Astrocyte (in vitro differentiated cells and primary cell): ENCODE measurements at regions not wholly inside any gene's neighbourhood (a gene's known extent, or its start where the extent isn't known, plus 50 kb on each side); places are given as distances from the start of the nearest gene placed in this dataset.

Experiments
- DNase-seq: peaks from one replicate; pipeline ENCODE4 v3.0.0-alpha.2; 2010; ENCODE audit warnings: low read depth
- FAIRE-seq: peaks from 2 replicates; lab custom pipeline; 2011; peaks lifted over from hg19 to GRCh38; lab: Jason Lieb, UNC
- H2AFZ ChIP-seq: 2 replicates; pipeline ENCODE4 v1.6.0; 2012; ENCODE audit warnings: low read depth, low read length, inconsistent platforms
- H3K27ac ChIP-seq: 2 replicates; pipeline ENCODE4 v1.5.1; 2011; ENCODE audit warnings: low read depth, low read length, inconsistent platforms
- H3K27me3 ChIP-seq: 2 replicates; pipeline ENCODE4 v1.6.0; 2011; ENCODE audit warnings: low read length, inconsistent platforms; ENCODE audit not compliant: insufficient read depth
- H3K36me3 ChIP-seq: 2 replicates; pipeline ENCODE4 v1.5.1; 2011; ENCODE audit warnings: low read length, inconsistent platforms; ENCODE audit not compliant: insufficient read depth
- H3K4me1 ChIP-seq: 2 replicates; pipeline ENCODE4 v1.5.1; 2011; ENCODE audit warnings: low read length, inconsistent platforms; ENCODE audit not compliant: insufficient read depth
- H3K4me2 ChIP-seq: 2 replicates; pipeline ENCODE4 v1.6.0; 2012; ENCODE audit warnings: low read length, inconsistent platforms
- H3K4me3 ChIP-seq: 2 replicates; pipeline ENCODE4 v1.5.1; 2011; ENCODE audit warnings: low read depth, mild to moderate bottlenecking, low read length, inconsistent platforms; ENCODE audit not compliant: insufficient read depth
- H3K79me2 ChIP-seq: 2 replicates; pipeline ENCODE4 v1.6.0; 2012; ENCODE audit warnings: mild to moderate bottlenecking, low read length, inconsistent platforms; ENCODE audit not compliant: insufficient read depth
- H3K9ac ChIP-seq: 2 replicates; pipeline ENCODE4 v1.6.0; 2012; ENCODE audit warnings: mild to moderate bottlenecking, low read length, inconsistent platforms
- H3K9me3 ChIP-seq: 2 replicates; pipeline ENCODE4 v1.5.1; 2012; ENCODE audit warnings: low read depth, mild to moderate bottlenecking, low read length, inconsistent platforms; ENCODE audit not compliant: insufficient read depth
- H4K20me1 ChIP-seq: 2 replicates; pipeline ENCODE4 v1.6.0; 2012; ENCODE audit warnings: low read length, inconsistent platforms; ENCODE audit not compliant: insufficient read depth
- H3K27ac Mint-ChIP-seq: one replicate; pipeline ENCODE4 v1.8.0; 2021; ENCODE audit warnings: mild to moderate bottlenecking, mixed read lengths; ENCODE audit not compliant: unreplicated experiment
- H3K27me3 Mint-ChIP-seq: one replicate; pipeline ENCODE4 v1.8.0; 2021; ENCODE audit warnings: low read depth, mixed read lengths; ENCODE audit not compliant: unreplicated experiment
- H3K36me3 Mint-ChIP-seq: one replicate; pipeline ENCODE4 v1.8.0; 2021; ENCODE audit warnings: low read depth, mixed read lengths; ENCODE audit not compliant: unreplicated experiment
- H3K4me1 Mint-ChIP-seq: one replicate; pipeline ENCODE4 v1.8.0; 2021; ENCODE audit warnings: low read depth, mixed read lengths; ENCODE audit not compliant: unreplicated experiment
- H3K4me3 Mint-ChIP-seq: one replicate; pipeline ENCODE4 v1.8.0; 2021; ENCODE audit warnings: mild to moderate bottlenecking, moderate library complexity, mixed read lengths; ENCODE audit not compliant: unreplicated experiment
- H3K9me3 Mint-ChIP-seq: one replicate; pipeline ENCODE4 v1.8.0; 2021; ENCODE audit warnings: mild to moderate bottlenecking, mixed read lengths; ENCODE audit not compliant: unreplicated experiment
- CTCF ChIP-seq: IDR thresholded peaks from 2 replicates; pipeline ENCODE4 v1.5.1; 2011; ENCODE audit warnings: low read depth, mild to moderate bottlenecking, inconsistent platforms, low read length, moderate library complexity; ENCODE audit not compliant: insufficient read depth
- EZH2 ChIP-seq: IDR thresholded peaks from 2 replicates; pipeline ENCODE4 v1.6.1; 2012; ENCODE audit warnings: mild to moderate bottlenecking, low read length, inconsistent platforms; ENCODE audit not compliant: insufficient read depth

GRCh38 chr6:134658596-134658995 lies 291.3 kb downstream of the ALDH8A1 start:
- no peak overlapping the region for H3K27ac ChIP-seq
- Mint-ChIP-seq H3K9me3 (no peaks in the 10 kb centered on the region), H3K27me3 (no peaks in the 10 kb centered on the region), H3K4me3 (no peak overlapping the region), H3K4me1 (peaks cover 1% of the 10 kb centered on the region), H3K27ac (no peak overlapping the region), H3K36me3 (no peaks in the 10 kb centered on the region)
- no peaks in the 10 kb centered on the region for H3K27me3 ChIP-seq
- no peak overlapping the region for H3K4me3 ChIP-seq
- H3K4me1 ChIP-seq, result peaks cover 6% of the 10 kb centered on the region
- H3K9ac ChIP-seq, result no peak overlapping the region
- no peaks in the 10 kb centered on the region for H3K79me2 ChIP-seq
- H4K20me1 ChIP-seq, result no peaks in the 10 kb centered on the region
- no peak for TF ChIP-seq EZH2
- no peak for TF ChIP-seq CTCF
- no peaks in the 10 kb centered on the region for H3K9me3 ChIP-seq
- H2AFZ ChIP-seq, result no peak overlapping the region
- DNase-seq, result no peak
- FAIRE-seq, result no peak
- no peak overlapping the region for H3K4me2 ChIP-seq
- no peaks in the 10 kb centered on the region for H3K36me3 ChIP-seq

GRCh38 chr6:134657751-134658527 lies 292.0 kb downstream of the ALDH8A1 start:
- H3K27ac ChIP-seq, result no peak overlapping the region
- H3K9me3 Mint-ChIP-seq, result no peaks in the 10 kb centered on the region
- no peak overlapping the region for H3K4me2 ChIP-seq
- H3K27me3 ChIP-seq, result no peaks in the 10 kb centered on the region
- no peak overlapping the region for H3K4me3 Mint-ChIP-seq
- H3K9me3 ChIP-seq, result no peaks in the 10 kb centered on the region
- H3K4me3 ChIP-seq, result no peak overlapping the region
- no peaks in the 10 kb centered on the region for H3K36me3 Mint-ChIP-seq
- no peak overlapping the region for H3K27ac Mint-ChIP-seq
- no peak overlapping the region for H2AFZ ChIP-seq
- H3K9ac ChIP-seq, result no peak overlapping the region
- H3K4me1 Mint-ChIP-seq, result peaks cover 1% of the 10 kb centered on the region
- no peaks in the 10 kb centered on the region for H3K27me3 Mint-ChIP-seq
- DNase-seq (peak; percentile 36), FAIRE-seq (peak; percentile 20)
- no peaks in the 10 kb centered on the region for H4K20me1 ChIP-seq
- H3K4me1 ChIP-seq, result peaks cover 6% of the 10 kb centered on the region
- no peak for TF ChIP-seq CTCF
- TF ChIP-seq EZH2, result no peak
- no peaks in the 10 kb centered on the region for H3K79me2 ChIP-seq
- H3K36me3 ChIP-seq, result no peaks in the 10 kb centered on the region

- Mint-ChIP-seq H3K27me3 (no peaks in the 10 kb centered on the region), H3K36me3 (no peaks in the 10 kb centered on the region), H3K27ac (no peak overlapping the region), H3K4me1 (peaks cover 1% of the 10 kb centered on the region), H3K9me3 (no peaks in the 10 kb centered on the region), H3K4me3 (no peak overlapping the region)
- Histone ChIP-seq H4K20me1 (no peaks in the 10 kb centered on the region), H3K9me3 (no peaks in the 10 kb centered on the region), H3K4me2 (no peak overlapping the region), H3K9ac (no peak overlapping the region), H3K4me1 (peaks cover 6% of the 10 kb centered on the region), H3K36me3 (no peaks in the 10 kb centered on the region), H3K79me2 (no peaks in the 10 kb centered on the region), H3K27ac (no peak overlapping the region), H3K27me3 (no peaks in the 10 kb centered on the region), H3K4me3 (no peak overlapping the region), H2AFZ (no peak overlapping the region)
- TF ChIP-seq CTCF (no peak), EZH2 (no peak)
- DNase-seq, result no peak
- no peak for FAIRE-seq
Measured at GRCh38 chr6:134657343-134657742, 292.6 kb downstream of the ALDH8A1 start.
